ENCODE measurements at regions not wholly inside any gene's neighbourhood (a gene's known extent, or its start where the extent isn't known, plus 50 kb on each side); places are given as distances from the start of the nearest gene placed in this dataset.

DNA sequence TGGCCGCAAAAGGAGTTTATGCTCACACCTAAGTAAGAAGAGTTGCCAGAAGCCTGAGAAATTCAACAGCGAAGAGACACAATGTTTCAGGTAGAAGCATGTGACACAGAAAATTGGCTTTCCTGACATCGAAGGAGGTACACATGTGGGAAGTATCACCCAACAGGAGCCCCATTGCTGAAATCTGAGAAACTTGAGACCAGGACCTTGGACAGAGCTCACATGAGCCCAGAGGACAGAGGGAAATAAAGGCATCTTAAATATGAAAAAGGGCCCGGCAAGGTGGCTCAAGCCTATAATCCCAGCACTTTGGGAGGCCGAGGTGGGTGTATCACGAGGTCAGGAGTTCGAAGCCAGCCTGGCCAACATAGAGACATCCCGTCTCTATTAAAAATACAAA is 304.1 kb upstream of the C16orf82 start:
- CTCF ChIA-PET: no interaction called here
- POLR2A ChIA-PET (ENCODE audit: low non-redundant PET): no interaction called here
- H3K27ac ChIP-seq: no peak overlapping the region
- TF ChIP-seq, protein P1, sequence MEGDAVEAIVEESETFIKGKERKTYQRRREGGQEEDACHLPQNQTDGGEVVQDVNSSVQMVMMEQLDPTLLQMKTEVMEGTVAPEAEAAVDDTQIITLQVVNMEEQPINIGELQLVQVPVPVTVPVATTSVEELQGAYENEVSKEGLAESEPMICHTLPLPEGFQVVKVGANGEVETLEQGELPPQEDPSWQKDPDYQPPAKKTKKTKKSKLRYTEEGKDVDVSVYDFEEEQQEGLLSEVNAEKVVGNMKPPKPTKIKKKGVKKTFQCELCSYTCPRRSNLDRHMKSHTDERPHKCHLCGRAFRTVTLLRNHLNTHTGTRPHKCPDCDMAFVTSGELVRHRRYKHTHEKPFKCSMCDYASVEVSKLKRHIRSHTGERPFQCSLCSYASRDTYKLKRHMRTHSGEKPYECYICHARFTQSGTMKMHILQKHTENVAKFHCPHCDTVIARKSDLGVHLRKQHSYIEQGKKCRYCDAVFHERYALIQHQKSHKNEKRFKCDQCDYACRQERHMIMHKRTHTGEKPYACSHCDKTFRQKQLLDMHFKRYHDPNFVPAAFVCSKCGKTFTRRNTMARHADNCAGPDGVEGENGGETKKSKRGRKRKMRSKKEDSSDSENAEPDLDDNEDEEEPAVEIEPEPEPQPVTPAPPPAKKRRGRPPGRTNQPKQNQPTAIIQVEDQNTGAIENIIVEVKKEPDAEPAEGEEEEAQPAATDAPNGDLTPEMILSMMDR (conservative IDR thresholded peaks at IDR 0.05; ENCODE audit: low read depth): no peak
- no peak for DNase-seq (ENCODE audit: low spot score)

DNA sequence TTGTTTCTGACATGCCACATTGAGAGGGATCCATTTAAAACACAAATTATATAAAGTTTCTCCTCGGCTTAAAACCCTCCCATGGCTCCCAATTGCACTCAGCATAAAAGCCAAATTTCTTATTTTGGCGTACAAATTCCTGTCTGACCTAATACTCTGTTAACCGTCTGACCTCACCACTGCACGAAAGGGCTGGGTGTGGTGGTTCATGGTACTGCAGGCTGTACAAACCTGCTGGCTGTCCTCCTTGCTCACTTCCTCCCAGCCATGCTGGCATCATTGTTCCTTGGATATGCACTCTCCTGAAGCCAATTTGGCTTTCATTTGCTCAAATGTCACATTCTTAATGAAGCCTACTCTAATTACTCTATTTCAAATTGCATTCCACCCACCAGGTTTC is 301.6 kb upstream of the C16orf82 start:
- ChIA-PET POLR2A (ENCODE audit: low non-redundant PET) (no interaction called here), CTCF (no interaction called here)
- TF ChIP-seq, protein P1 (conservative IDR thresholded peaks at IDR 0.05; ENCODE audit: low read depth): no peak
- no peak for DNase-seq (ENCODE audit: low spot score)
- no peak overlapping the region for H3K27ac ChIP-seq

GRCh38 chr16:26768385-26769010 is 298.2 kb upstream of the C16orf82 start:
- TF ChIP-seq, protein P1 (conservative IDR thresholded peaks at IDR 0.05; ENCODE audit: low read depth): no peak
- no peak for DNase-seq (ENCODE audit: low spot score)
- POLR2A ChIA-PET (ENCODE audit: low non-redundant PET): no interaction called here
- CTCF ChIA-PET: interaction anchor here (0.5 kb wide), 1 partner anchor 1201 kb away, joined by 3 read pairs; no protein-coding TSS in a partner anchor
- no peak overlapping the region for H3K27ac ChIP-seq

DNA sequence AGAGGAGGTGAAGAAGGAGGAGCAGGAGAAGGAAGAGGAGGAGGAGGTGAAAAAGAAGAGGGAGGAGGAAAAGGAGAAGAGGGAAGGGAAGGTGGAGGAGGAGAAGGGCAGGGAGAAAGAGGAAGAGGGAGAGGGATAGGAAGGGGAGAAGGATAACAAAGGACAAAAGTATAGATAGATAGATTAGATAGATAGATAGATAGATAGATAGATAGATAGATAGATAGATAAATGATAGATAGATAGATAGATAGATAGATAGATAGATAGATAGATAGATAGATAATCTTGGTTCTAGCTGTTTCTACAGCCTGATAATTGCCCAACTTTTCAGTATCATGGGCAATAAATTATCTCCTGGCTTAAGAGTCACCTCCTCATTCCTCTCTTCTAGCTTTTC is 296.2 kb upstream of the C16orf82 start:
- ChIA-PET CTCF (no interaction called here), POLR2A (ENCODE audit: low non-redundant PET) (no interaction called here)
- TF ChIP-seq, protein P1 (conservative IDR thresholded peaks at IDR 0.05; ENCODE audit: low read depth): no peak
- DNase-seq (ENCODE audit: low spot score): no peak
- H3K27ac ChIP-seq: no peak overlapping the region

DNA sequence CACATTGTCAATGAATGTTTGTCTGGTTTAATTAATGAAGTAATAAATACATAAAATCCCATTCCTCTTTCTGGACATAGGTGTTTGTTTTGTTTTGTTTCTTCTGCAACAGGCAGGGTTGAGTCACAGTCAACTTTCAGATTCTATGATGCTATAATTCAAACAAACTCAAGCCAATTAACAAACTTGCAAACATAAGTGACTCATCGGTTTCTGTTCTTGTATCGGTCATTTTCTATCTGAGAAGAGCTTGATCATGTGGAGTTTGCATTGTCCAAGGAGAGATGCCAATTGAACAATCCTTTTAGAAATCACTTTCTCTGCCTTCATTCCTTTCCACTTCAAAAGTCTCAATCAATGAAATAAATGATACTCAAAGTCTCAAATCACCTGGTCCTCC is 294.2 kb upstream of the C16orf82 start:
- TF ChIP-seq, protein P1 (conservative IDR thresholded peaks at IDR 0.05; ENCODE audit: low read depth): no peak
- H3K27ac ChIP-seq: no peak overlapping the region
- DNase-seq (ENCODE audit: low spot score): no peak
- CTCF ChIA-PET: no interaction called here
- POLR2A ChIA-PET (ENCODE audit: low non-redundant PET): no interaction called here

- no peak for DNase-seq (ENCODE audit: low spot score)
- no peak overlapping the region for H3K27ac ChIP-seq
- ChIA-PET POLR2A (ENCODE audit: low non-redundant PET) (no interaction called here), CTCF (no interaction called here)
- TF ChIP-seq, protein P1 (conservative IDR thresholded peaks at IDR 0.05; ENCODE audit: low read depth): no peak
Observed at GRCh38 chr16:26777821-26778220, 288.9 kb upstream of the C16orf82 start.
